Parathyroid adenoma (tissue), 2 donors: ENCODE measurements at regions not wholly inside any gene's neighbourhood (a gene's known extent, or its start where the extent isn't known, plus 50 kb on each side); places are given as distances from the start of the nearest gene placed in this dataset.

ENCODE experiments used
- H2AFZ ChIP-seq: fragments of 300-600 bp; sonication (generic); one replicate; pipeline ENCODE4 v1.7.0; 2017; ENCODE audit warnings: antibody characterized with exemption, mild to moderate bottlenecking
- H3K27ac ChIP-seq: fragments of 300-600 bp; sonication (generic); one replicate; pipeline ENCODE4 v1.7.0; 2017
- H3K27me3 ChIP-seq: fragments of 300-600 bp; sonication (generic); one replicate; pipeline ENCODE4 v1.7.0; 2017; ENCODE audit warnings: low read length; ENCODE audit not compliant: control insufficient read depth, insufficient read depth
- H3K36me3 ChIP-seq: fragments of 300-600 bp; sonication (generic); one replicate; pipeline ENCODE4 v1.7.0; 2017; ENCODE audit warnings: low read length; ENCODE audit not compliant: control insufficient read depth, insufficient read depth
- H3K4me1 ChIP-seq: fragments of 300-600 bp; sonication (generic); one replicate; pipeline ENCODE4 v1.7.0; 2017; ENCODE audit warnings: control low read depth
- H3K4me2 ChIP-seq: fragments of 300-600 bp; sonication (generic); one replicate; pipeline ENCODE4 v1.7.0; 2017; ENCODE audit warnings: low read length
- H3K4me3 ChIP-seq: fragments of 300-600 bp; sonication (generic); one replicate; pipeline ENCODE4 v1.7.0; 2017; ENCODE audit warnings: low read depth, low read length
- H3K79me2 ChIP-seq: fragments of 300-600 bp; sonication (generic); one replicate; pipeline ENCODE4 v1.7.0; 2017; ENCODE audit warnings: control low read depth
- H3K9ac ChIP-seq: fragments of 300-600 bp; sonication (generic); one replicate; pipeline ENCODE4 v1.7.0; 2017; ENCODE audit warnings: mild to moderate bottlenecking
- H3K9me3 ChIP-seq: fragments of 300-600 bp; sonication (generic); one replicate; pipeline ENCODE4 v1.7.0; 2017; ENCODE audit warnings: low read length; ENCODE audit not compliant: control insufficient read depth
- CTCF ChIP-seq: fragments of 300-600 bp; sonication (generic); IDR thresholded peaks from one replicate; pipeline ENCODE4 v1.7.0; 2017; ENCODE audit warnings: antibody characterized with exemption, mild to moderate bottlenecking
- donor health status: primary hyperparathyroidism.

GRCh38 chr2:35410431-35411061, 945.0 kb upstream of the CRIM1 start:
- H3K4me3 ChIP-seq, result no peak overlapping the region
- no peak overlapping the region for H3K9ac ChIP-seq
- H3K4me1 ChIP-seq, result no peaks in the 10 kb centered on the region
- H3K27me3 ChIP-seq, result no peaks in the 10 kb centered on the region
- H3K4me2 ChIP-seq, result no peak overlapping the region
- no peaks in the 10 kb centered on the region for H3K36me3 ChIP-seq
- H3K27ac ChIP-seq, result no peak overlapping the region
- no peaks in the 10 kb centered on the region for H3K79me2 ChIP-seq
- H3K9me3 ChIP-seq, result no peaks in the 10 kb centered on the region
- TF ChIP-seq CTCF, result peak; percentile 89
- peak overlapping the region; percentile 12 for H2AFZ ChIP-seq

- H2AFZ ChIP-seq, result peak overlapping the region; percentile 12
- no peak overlapping the region for H3K9ac ChIP-seq
- TF ChIP-seq CTCF, result no peak
- no peak overlapping the region for H3K4me3 ChIP-seq
- H3K79me2 ChIP-seq, result no peaks in the 10 kb centered on the region
- H3K27ac ChIP-seq, result no peak overlapping the region
- H3K4me1 ChIP-seq, result no peaks in the 10 kb centered on the region
- H3K36me3 ChIP-seq, result no peaks in the 10 kb centered on the region
- no peaks in the 10 kb centered on the region for H3K9me3 ChIP-seq
- H3K4me2 ChIP-seq, result no peak overlapping the region
- H3K27me3 ChIP-seq, result no peaks in the 10 kb centered on the region
These were observed 945.8 kb upstream of the CRIM1 start for GRCh38 chr2:35409762-35410161.

- Histone ChIP-seq H3K27me3 (no peaks in the 10 kb centered on the region), H3K27ac (no peak overlapping the region), H3K9me3 (no peaks in the 10 kb centered on the region), H3K79me2 (no peaks in the 10 kb centered on the region), H2AFZ (no peak overlapping the region), H3K4me3 (no peak overlapping the region), H3K36me3 (no peaks in the 10 kb centered on the region), H3K4me1 (no peaks in the 10 kb centered on the region), H3K9ac (no peak overlapping the region), H3K4me2 (no peak overlapping the region)
- TF ChIP-seq CTCF, result no peak
These were observed 947.3 kb upstream of the CRIM1 start for GRCh38 chr2:35408320-35408719.

- Histone ChIP-seq H3K4me3 (no peak overlapping the region), H3K4me2 (no peak overlapping the region), H3K79me2 (no peaks in the 10 kb centered on the region), H3K4me1 (no peaks in the 10 kb centered on the region), H3K9me3 (no peaks in the 10 kb centered on the region), H2AFZ (no peak overlapping the region), H3K36me3 (no peaks in the 10 kb centered on the region), H3K27ac (no peak overlapping the region), H3K27me3 (no peaks in the 10 kb centered on the region), H3K9ac (no peak overlapping the region)
- TF ChIP-seq CTCF, result no peak
These were observed 963.7 kb upstream of the CRIM1 start for GRCh38 chr2:35391736-35392442.

- no peak overlapping the region for H2AFZ ChIP-seq
- H3K9me3 ChIP-seq, result no peaks in the 10 kb centered on the region
- no peak overlapping the region for H3K27ac ChIP-seq
- H3K9ac ChIP-seq, result no peak overlapping the region
- no peak for TF ChIP-seq CTCF
- H3K79me2 ChIP-seq, result no peaks in the 10 kb centered on the region
- no peak overlapping the region for H3K4me2 ChIP-seq
- no peaks in the 10 kb centered on the region for H3K4me1 ChIP-seq
- H3K4me3 ChIP-seq, result no peak overlapping the region
- H3K36me3 ChIP-seq, result no peaks in the 10 kb centered on the region
- H3K27me3 ChIP-seq, result no peaks in the 10 kb centered on the region
These were observed 976.8 kb upstream of the CRIM1 start for GRCh38 chr2:35378791-35379190.
